GM10248 (cell line): ENCODE measurements at regions not wholly inside any gene's neighbourhood (a gene's known extent, or its start where the extent isn't known, plus 50 kb on each side); places are given as distances from the start of the nearest gene placed in this dataset.
"Not testable (repeated sequence)": the region's sequence is repeated elsewhere in the genome, so short reads cannot be mapped to it uniquely, and the experiment has no call there.

ENCODE experiments used
- CTCF ChIA-PET: fragments of 300-600 bp; sonication (Branson Sonifier 250); formaldehyde crosslinking; extraction: SDS; loops from one replicate; lab custom pipeline; 2021; ENCODE audit warnings: antibody characterized with exemption; lab: Yijun Ruan, JAX
- POLR2A ChIA-PET: fragments of 350-650 bp; sonication (Branson Sonifier 250); formaldehyde crosslinking; extraction: SDS; loops from one replicate; lab custom pipeline; 2020; ENCODE audit warnings: antibody characterized with exemption; lab: Yijun Ruan, JAX
- DNase-seq: peaks from one replicate; pipeline ENCODE4 v3.0.0; 2012; ENCODE audit errors: extremely low spot score

GRCh38 chr2:91577406-91577805 lies 2885.9 kb downstream of the RPIA start:
- CTCF ChIA-PET, DNase-seq, POLR2A ChIA-PET: not testable (repeated sequence)

GRCh38 chr2:91578678-91579077 lies 2887.2 kb downstream of the RPIA start:
- POLR2A ChIA-PET, DNase-seq, CTCF ChIA-PET: not testable (repeated sequence)

GRCh38 chr2:91579555-91579954 lies 2888.1 kb downstream of the RPIA start:
- DNase-seq, CTCF ChIA-PET, POLR2A ChIA-PET: not testable (repeated sequence)

GRCh38 chr2:91580043-91580442 lies 2888.6 kb downstream of the RPIA start:
- CTCF ChIA-PET, DNase-seq, POLR2A ChIA-PET: not testable (repeated sequence)

GRCh38 chr2:91587098-91587497 lies 2895.6 kb downstream of the RPIA start:
- POLR2A ChIA-PET, DNase-seq, CTCF ChIA-PET: not testable (repeated sequence)

- peak; percentile 6 for DNase-seq
- POLR2A ChIA-PET, CTCF ChIA-PET: not testable (repeated sequence)
Observed at GRCh38 chr2:91587908-91588535, 2896.5 kb downstream of the RPIA start.

DNA sequence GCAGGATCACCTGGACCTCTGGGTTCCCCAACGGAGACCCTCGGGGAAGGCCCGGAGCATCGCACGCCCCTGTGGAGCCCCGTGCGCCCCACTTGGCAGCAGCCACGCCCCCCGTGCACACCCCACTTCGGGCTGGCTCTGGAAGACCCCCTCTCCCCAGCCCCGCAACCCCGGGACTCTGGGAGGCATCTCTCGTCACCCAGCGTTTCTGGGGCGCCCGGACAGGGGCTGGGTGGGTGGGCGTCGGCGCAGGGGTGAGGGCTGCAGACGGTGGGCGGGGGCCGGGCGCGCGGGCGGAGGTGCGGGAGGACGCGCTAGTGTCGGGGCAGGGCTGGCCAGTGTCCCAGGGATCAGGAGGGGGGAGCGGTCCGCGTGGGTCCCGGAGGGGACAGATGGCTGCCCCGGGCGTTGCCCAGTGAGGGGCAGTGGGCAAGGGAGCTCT lies 2897.3 kb downstream of the RPIA start:
- POLR2A ChIA-PET, CTCF ChIA-PET: not testable (repeated sequence)
- DNase-seq = peak; percentile 1

DNA sequence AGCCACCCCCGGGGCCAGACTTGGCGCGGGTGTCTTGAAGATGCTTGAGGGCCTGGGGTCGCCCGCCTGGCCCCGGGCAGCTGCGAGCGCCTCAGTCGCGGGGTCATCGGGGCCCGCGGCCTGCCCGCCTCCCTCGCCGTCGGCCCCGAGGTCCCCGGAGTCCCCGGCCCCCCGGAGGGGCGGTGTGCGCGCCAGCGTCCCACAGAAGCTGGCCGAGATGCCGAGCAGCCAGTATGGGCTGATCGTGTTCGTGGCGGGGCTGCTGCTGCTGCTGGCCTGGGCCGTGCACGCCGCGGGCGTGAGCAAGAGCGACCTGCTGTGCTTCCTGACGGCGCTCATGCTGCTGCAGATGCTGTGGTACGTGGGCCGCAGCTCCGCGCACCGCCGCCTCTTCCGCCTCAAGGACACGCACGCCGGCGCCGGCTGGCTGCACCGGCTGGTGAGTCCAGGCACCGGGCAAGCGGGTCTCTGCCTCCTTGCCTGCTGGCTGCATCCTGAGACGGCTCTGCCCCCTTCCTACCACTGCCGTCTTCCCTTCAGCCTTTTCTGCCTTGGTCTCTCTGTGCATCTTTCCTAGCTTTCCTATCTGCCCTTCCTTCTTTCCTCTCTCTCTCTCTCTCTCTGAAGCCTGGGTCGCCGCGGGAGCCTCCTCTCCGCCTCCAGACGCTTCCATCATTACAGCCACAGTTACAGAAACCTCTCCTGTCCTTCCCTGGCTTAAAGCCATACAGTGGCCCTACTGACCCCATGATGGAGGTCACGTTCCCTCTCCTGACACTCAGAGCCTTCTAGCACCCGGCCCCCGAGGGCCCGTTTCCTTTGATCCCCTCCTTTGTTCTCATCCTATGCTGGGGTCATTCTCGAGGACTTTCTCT lies 2898.2 kb downstream of the RPIA start:
- peak; percentile 2 for DNase-seq
- POLR2A ChIA-PET, CTCF ChIA-PET: not testable (repeated sequence)

DNA sequence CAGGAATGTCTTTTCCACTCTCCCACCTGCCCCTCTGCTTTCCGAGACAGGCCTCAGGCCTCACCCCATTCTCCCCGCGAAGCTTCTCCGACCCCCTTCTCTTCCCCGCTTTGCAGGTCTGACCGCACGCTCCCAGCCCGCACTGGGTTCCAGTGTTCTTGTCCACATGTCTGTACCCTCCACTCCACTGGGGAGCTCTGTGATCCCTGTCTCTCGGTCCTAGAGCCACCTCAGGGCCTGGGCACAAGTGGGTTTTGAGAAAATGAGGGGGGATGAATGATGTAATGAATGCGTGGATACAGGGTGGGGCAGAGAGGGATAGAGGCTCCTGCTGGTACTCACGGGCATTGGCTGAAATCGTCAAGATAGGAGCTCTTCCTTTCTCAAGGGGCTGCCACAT lies 2898.9 kb downstream of the RPIA start:
- CTCF ChIA-PET, POLR2A ChIA-PET, DNase-seq: not testable (repeated sequence)

- POLR2A ChIA-PET, DNase-seq, CTCF ChIA-PET: not testable (repeated sequence)
Observed at GRCh38 chr2:91591066-91591465, 2899.6 kb downstream of the RPIA start.

- POLR2A ChIA-PET, CTCF ChIA-PET, DNase-seq: not testable (repeated sequence)
Observed at GRCh38 chr2:91597436-91597835, 2906.0 kb downstream of the RPIA start.

GRCh38 chr2:91598519-91598918 lies 2907.0 kb downstream of the RPIA start:
- not testable (repeated sequence) for DNase-seq

DNA sequence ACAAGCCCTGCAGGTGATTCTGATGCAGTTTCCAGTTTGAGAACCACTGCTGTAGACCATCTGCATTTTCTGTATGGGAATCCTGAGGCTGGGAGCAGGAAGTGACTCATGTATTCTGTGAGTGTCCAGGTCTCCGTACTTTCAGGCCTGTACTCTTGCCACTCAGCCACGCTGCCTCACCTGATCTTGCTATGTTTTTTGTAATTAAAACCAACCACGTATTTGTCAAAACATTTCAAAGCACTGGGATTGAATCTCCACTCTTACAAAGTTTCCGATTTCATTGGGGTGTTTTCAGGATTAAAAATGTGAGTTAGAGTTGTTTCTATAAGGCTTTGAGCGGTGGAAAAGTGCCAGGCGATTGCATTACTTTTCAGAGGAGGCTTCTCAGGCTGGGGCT lies 2907.5 kb downstream of the RPIA start:
- CTCF ChIA-PET, DNase-seq, POLR2A ChIA-PET: not testable (repeated sequence)

More at GRCh38 chr2:91598519-91598918, 2907.0 kb downstream of the RPIA start:
- CTCF ChIA-PET, POLR2A ChIA-PET: not testable (repeated sequence)

DNA sequence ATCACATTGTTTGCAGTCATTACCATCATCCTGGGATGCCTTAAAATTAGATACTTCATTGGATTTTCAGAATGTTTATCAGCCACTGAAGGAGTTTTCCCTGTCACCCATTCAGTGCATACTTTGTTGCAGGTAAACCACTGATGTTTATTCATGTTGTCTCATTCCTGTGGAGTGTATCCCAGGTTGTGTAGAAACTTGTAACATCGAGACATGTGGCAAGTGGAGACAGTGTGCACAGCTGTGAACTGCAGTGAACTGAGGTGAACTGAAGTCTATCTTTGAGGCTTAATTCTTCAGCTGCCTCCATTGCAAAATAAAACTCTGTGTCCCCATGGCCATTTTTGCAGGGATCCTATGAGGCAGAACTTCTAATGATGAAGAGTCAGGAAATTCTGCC lies 2911.4 kb downstream of the RPIA start:
- DNase-seq, POLR2A ChIA-PET, CTCF ChIA-PET: not testable (repeated sequence)

DNA sequence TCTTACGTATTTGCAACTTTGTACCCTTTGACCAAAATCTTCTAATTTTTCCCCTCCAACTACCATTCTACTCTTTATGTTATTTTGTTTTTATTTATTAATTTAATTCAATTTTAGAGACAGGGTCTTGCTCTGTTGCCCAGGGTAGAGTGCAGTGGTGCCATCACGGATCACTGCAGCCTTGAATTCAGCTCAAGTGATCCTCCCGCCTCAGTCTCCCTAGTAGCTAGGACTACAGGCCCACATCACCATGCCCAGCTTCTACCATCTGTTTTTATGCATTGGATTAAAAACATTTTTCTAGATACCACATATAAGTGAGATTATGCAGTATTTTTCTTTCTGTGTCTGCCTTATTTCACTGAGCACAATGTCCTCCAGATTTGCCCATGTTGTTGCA lies 2912.5 kb downstream of the RPIA start:
- CTCF ChIA-PET, POLR2A ChIA-PET, DNase-seq: not testable (repeated sequence)

DNA sequence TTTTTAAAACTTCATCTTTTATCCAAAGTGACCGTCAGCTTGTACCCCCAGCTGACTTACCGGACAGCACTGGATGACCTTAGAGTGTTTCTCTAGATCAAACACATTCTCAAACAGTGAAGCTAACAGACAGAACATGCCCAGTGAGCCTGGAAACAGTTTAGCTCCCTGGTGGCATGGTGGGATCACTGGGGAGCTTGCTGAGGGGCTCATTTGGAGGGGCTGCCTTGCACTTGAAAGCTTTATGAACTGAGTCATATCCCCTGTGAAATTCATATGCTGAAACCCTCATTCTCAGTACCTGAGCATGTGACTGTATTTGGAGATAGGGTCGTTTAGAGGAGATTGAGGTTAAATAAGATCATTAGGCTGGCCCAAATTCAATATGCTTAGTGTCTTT lies 2913.2 kb downstream of the RPIA start:
- CTCF ChIA-PET, POLR2A ChIA-PET, DNase-seq: not testable (repeated sequence)

DNA sequence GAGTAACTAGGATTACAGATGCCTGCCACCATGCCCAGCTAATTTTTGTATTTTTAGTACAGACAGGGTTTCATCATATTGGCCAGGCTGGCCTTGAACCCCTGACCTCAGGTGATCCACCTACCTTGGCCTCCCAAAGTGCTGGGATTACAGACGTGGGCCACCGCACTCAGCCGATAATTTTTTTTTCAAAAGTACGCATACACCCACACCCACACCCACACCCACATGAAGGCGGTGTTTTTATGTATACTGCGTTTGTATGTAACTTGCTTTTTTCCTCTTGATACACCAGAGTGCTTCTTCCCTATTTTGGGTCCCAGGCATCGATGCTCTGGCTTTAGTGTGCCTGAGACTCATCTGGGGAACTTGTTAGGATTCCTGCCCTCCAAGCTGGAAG lies 2932.3 kb downstream of the RPIA start:
- POLR2A ChIA-PET, DNase-seq, CTCF ChIA-PET: not testable (repeated sequence)

- POLR2A ChIA-PET, CTCF ChIA-PET, DNase-seq: not testable (repeated sequence)
Observed at GRCh38 chr2:91628471-91628870, 2937.0 kb downstream of the RPIA start.

DNA sequence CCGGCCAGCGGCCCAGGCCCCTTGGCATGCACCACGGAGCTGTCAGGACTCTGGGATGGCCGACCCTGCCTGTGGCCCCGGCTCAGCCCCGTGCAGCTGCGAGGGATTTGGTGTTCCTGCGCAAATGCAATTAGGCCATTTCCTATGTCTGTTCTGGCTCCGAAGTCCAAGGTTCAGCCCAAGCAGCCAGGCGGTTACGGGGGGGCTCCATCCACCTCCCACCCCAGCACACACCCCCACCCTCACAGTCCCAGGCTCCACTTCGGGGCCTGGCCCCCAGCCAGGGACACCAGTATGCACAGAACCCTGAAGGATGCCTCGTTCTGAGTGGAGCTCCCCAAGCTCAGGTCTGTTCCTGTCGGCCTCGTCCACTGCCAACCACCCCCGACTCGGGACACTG lies 2965.7 kb downstream of the RPIA start:
- POLR2A ChIA-PET, CTCF ChIA-PET, DNase-seq: not testable (repeated sequence)
